WTC11 (cell line): ENCODE measurements at regions not wholly inside any gene's neighbourhood (a gene's known extent, or its start where the extent isn't known, plus 50 kb on each side); places are given as distances from the start of the nearest gene placed in this dataset.

Experiments used
- CBFB ChIP-seq: sonication (generic); formaldehyde crosslinking; IDR thresholded peaks from 2 replicates; pipeline ENCODE4 v1.8.1; 2022; ENCODE audit warnings: mild to moderate bottlenecking, low read depth, missing genetic modification reagents
- CTCF ChIP-seq: fragments of 200-600 bp; IDR thresholded peaks from 2 replicates; pipeline ENCODE4 v1.8.0; 2022; ENCODE audit warnings: antibody characterized with exemption
- HMGXB4 ChIP-seq: sonication (generic); formaldehyde crosslinking; IDR thresholded peaks from 2 replicates; pipeline ENCODE4 v1.8.1; 2023; ENCODE audit warnings: mild to moderate bottlenecking, moderate library complexity, missing genetic modification reagents
- MAX ChIP-seq: sonication (generic); formaldehyde crosslinking; IDR thresholded peaks from 2 replicates; pipeline ENCODE4 v1.8.0; 2022; ENCODE audit warnings: mild to moderate bottlenecking, missing genetic modification reagents
- NR2C2 ChIP-seq: sonication (generic); formaldehyde crosslinking; IDR thresholded peaks from 2 replicates; pipeline ENCODE4 v1.8.0; 2022; ENCODE audit warnings: mild to moderate bottlenecking, missing genetic modification reagents

GRCh38 chr10:129114588-129114987 lies 352.5 kb upstream of the MGMT start:
- TF ChIP-seq CBFB (no peak), MAX (no peak), NR2C2 (no peak), CTCF (no peak), HMGXB4 (CRISPR knock-in tag) (no peak)
